ENCODE measurements at regions not wholly inside any gene's neighbourhood (a gene's known extent, or its start where the extent isn't known, plus 50 kb on each side); places are given as distances from the start of the nearest gene placed in this dataset.
A peak's percentile ranks its signal among the peaks of the same experiment; 100 is the strongest.

- DNase-seq: no peak
Observed at GRCh38 chr1:59225594-59226316, 71.1 kb upstream of the FGGY start.

GRCh38 chr1:59229138-59229537, 67.8 kb upstream of the FGGY start:
- DNase-seq: peak; percentile 52

GRCh38 chr1:59230622-59231021, 66.3 kb upstream of the FGGY start:
- no peak for DNase-seq

GRCh38 chr1:59232216-59232615, 64.7 kb upstream of the FGGY start:
- peak; percentile 44 for DNase-seq

GRCh38 chr1:59233444-59233843, 63.5 kb upstream of the FGGY start:
- no peak for DNase-seq

- DNase-seq: no peak
Observed at GRCh38 chr1:59236721-59237545, 60.0 kb upstream of the FGGY start.

GRCh38 chr1:59237900-59238299, 59.0 kb upstream of the FGGY start:
- DNase-seq: no peak

GRCh38 chr1:59238333-59238934, 58.5 kb upstream of the FGGY start:
- DNase-seq: no peak

- no peak for DNase-seq
Observed at GRCh38 chr1:59238993-59239392, 57.9 kb upstream of the FGGY start.

GRCh38 chr1:59241909-59242308, 55.0 kb upstream of the FGGY start:
- no peak for DNase-seq

- DNase-seq: no peak
Observed at GRCh38 chr1:59242370-59242769, 54.5 kb upstream of the FGGY start.

GRCh38 chr1:59243550-59243949, 53.3 kb upstream of the FGGY start:
- DNase-seq: peak; percentile 46

GRCh38 chr1:59243978-59244377, 52.9 kb upstream of the FGGY start:
- DNase-seq: no peak

GRCh38 chr1:59244891-59245290, 52.0 kb upstream of the FGGY start:
- no peak for DNase-seq

Measured in NCI-H1694 treated with DMSO at 0.1 percent for 48 hours (cell line).